GM19328 (cell line): ENCODE measurements at regions not wholly inside any gene's neighbourhood (a gene's known extent, or its start where the extent isn't known, plus 50 kb on each side); places are given as distances from the start of the nearest gene placed in this dataset.

ENCODE experiments used
- ATAC-seq: cut with Tn5 transposase; IDR thresholded peaks from one replicate; pipeline ENCODE4 v1.9.1; 2021; ENCODE audit warnings: mild to moderate bottlenecking, moderate library complexity; ENCODE audit not compliant: unreplicated experiment

- no peak for ATAC-seq
These were observed 55.7 kb upstream of the LRFN2 start for GRCh38 chr6:40642837-40643236.

DNA sequence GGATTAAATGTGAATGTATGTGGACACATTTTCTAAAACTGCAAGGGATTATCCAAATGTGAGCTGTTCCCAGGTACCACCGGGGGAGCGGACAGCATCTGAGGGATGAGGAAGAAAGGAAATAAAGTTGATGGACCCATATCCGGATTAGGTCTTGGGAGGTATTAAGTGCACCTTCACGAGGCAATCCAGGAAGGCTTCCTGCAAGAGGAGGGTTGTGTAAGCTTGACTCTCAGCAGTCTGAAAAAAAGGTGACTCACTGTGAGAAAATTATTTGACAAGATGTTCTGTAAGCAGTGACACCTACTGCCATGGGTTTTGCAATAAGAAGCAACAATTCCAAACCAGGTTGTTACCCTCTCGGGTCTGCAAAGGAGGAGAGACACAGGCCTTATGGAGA is 55.0 kb upstream of the LRFN2 start:
- ATAC-seq = no peak

- ATAC-seq = no peak
These were observed 53.5 kb upstream of the LRFN2 start for GRCh38 chr6:40640599-40641227.
